HG03469 (cell line): ENCODE measurements at regions not wholly inside any gene's neighbourhood (a gene's known extent, or its start where the extent isn't known, plus 50 kb on each side); places are given as distances from the start of the nearest gene placed in this dataset.
"Not testable (repeated sequence)": the region's sequence is repeated elsewhere in the genome, so short reads cannot be mapped to it uniquely, and the experiment has no call there.

ENCODE experiments used
- ATAC-seq: cut with Tn5 transposase; IDR thresholded peaks from one replicate; pipeline ENCODE4 v1.9.1; 2021; ENCODE audit warnings: mild to moderate bottlenecking, moderate library complexity, moderate number of reproducible peaks; ENCODE audit not compliant: unreplicated experiment

- ATAC-seq = not testable (repeated sequence)
These were observed 203.4 kb downstream of the DSC3 start for GRCh38 chr18:30839056-30839561.

- ATAC-seq = no peak
These were observed 213.8 kb downstream of the DSC3 start for GRCh38 chr18:30828700-30829099.

- ATAC-seq = no peak
These were observed 222.9 kb downstream of the DSC3 start for GRCh38 chr18:30819619-30820018.

- no peak for ATAC-seq
These were observed 228.1 kb downstream of the DSC3 start for GRCh38 chr18:30814446-30814845.

GRCh38 chr18:30811580-30811979, 231.0 kb downstream of the DSC3 start:
- no peak for ATAC-seq

GRCh38 chr18:30810580-30810979, 232.0 kb downstream of the DSC3 start:
- ATAC-seq = no peak

- no peak for ATAC-seq
These were observed 235.7 kb downstream of the DSC3 start for GRCh38 chr18:30806823-30807222.

GRCh38 chr18:30800800-30801199, 241.7 kb downstream of the DSC3 start:
- no peak for ATAC-seq

- no peak for ATAC-seq
These were observed 250.5 kb downstream of the DSC3 start for GRCh38 chr18:30792051-30792450.

GRCh38 chr18:30788411-30788991, 254.0 kb downstream of the DSC3 start:
- ATAC-seq = not testable (repeated sequence)

GRCh38 chr18:30787410-30787809, 255.1 kb downstream of the DSC3 start:
- ATAC-seq = no peak

GRCh38 chr18:30781601-30782000, 260.9 kb downstream of the DSC3 start:
- ATAC-seq = no peak

GRCh38 chr18:30775629-30776028, 266.9 kb downstream of the DSC3 start:
- ATAC-seq = no peak

GRCh38 chr18:30772170-30772569, 270.4 kb downstream of the DSC3 start:
- ATAC-seq = not testable (repeated sequence)

GRCh38 chr18:30766053-30766452, 276.5 kb downstream of the DSC3 start:
- no peak for ATAC-seq

GRCh38 chr18:30765247-30765646, 277.3 kb downstream of the DSC3 start:
- ATAC-seq = no peak

GRCh38 chr18:30763902-30764350, 278.6 kb downstream of the DSC3 start:
- no peak for ATAC-seq

GRCh38 chr18:30754846-30755245, 287.7 kb downstream of the DSC3 start:
- ATAC-seq = no peak

- ATAC-seq = no peak
These were observed 294.0 kb downstream of the DSC3 start for GRCh38 chr18:30748541-30748940.

- ATAC-seq = no peak
These were observed 296.3 kb downstream of the DSC3 start for GRCh38 chr18:30746224-30746623.

GRCh38 chr18:30743033-30743432, 299.5 kb downstream of the DSC3 start:
- no peak for ATAC-seq

GRCh38 chr18:30730915-30731314, 311.6 kb downstream of the DSC3 start:
- ATAC-seq = no peak

- no peak for ATAC-seq
These were observed 314.7 kb downstream of the DSC3 start for GRCh38 chr18:30727849-30728248.
